Body of pancreas (tissue), 4 donors: ENCODE measurements at regions not wholly inside any gene's neighbourhood (a gene's known extent, or its start where the extent isn't known, plus 50 kb on each side); places are given as distances from the start of the nearest gene placed in this dataset.

Source experiments
- POLR2A ChIP-seq, 3 donors: fragments of 450-650 bp; IDR thresholded peaks; one replicate each; pipeline ENCODE4 v1.6.1; 2016; ENCODE audit warnings: antibody characterized with exemption in 3 of 3, mild to moderate bottlenecking in 2 of 3
- TF ChIP-seq, protein P1 (sequence below), 7 experiments: fragments of 450-650 bp in 4 of 7; fragments of 200-600 bp in 3 of 7; sonication (generic) in 3 of 7; IDR thresholded peaks; one replicate each; pipeline ENCODE4 v1.5.1; 2016 to 2019; ENCODE audit warnings: antibody characterized with exemption in 7 of 7

- no peak for TF ChIP-seq POLR2A (IDR thresholded peaks at IDR 0.05)
- TF ChIP-seq, protein P1, sequence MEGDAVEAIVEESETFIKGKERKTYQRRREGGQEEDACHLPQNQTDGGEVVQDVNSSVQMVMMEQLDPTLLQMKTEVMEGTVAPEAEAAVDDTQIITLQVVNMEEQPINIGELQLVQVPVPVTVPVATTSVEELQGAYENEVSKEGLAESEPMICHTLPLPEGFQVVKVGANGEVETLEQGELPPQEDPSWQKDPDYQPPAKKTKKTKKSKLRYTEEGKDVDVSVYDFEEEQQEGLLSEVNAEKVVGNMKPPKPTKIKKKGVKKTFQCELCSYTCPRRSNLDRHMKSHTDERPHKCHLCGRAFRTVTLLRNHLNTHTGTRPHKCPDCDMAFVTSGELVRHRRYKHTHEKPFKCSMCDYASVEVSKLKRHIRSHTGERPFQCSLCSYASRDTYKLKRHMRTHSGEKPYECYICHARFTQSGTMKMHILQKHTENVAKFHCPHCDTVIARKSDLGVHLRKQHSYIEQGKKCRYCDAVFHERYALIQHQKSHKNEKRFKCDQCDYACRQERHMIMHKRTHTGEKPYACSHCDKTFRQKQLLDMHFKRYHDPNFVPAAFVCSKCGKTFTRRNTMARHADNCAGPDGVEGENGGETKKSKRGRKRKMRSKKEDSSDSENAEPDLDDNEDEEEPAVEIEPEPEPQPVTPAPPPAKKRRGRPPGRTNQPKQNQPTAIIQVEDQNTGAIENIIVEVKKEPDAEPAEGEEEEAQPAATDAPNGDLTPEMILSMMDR (IDR thresholded peaks at IDR 0.05): no peak
Measured at GRCh38 chr17:13085578-13085977, 67.8 kb upstream of the ELAC2 start.
